NCI-H1048 (cell line): ENCODE measurements at regions not wholly inside any gene's neighbourhood (a gene's known extent, or its start where the extent isn't known, plus 50 kb on each side); places are given as distances from the start of the nearest gene placed in this dataset.

Experiments
- DNase-seq: peaks from one replicate; lab custom pipeline; 2025; lab: John Stamatoyannopoulos, UW

GRCh38 chr5:30846171-30846570 lies 347.3 kb upstream of the CDH6 start:
- no peak for DNase-seq

GRCh38 chr5:30845194-30845593 lies 348.3 kb upstream of the CDH6 start:
- no peak for DNase-seq

- no peak for DNase-seq
Observed at GRCh38 chr5:30843541-30843940, 349.9 kb upstream of the CDH6 start.

DNA sequence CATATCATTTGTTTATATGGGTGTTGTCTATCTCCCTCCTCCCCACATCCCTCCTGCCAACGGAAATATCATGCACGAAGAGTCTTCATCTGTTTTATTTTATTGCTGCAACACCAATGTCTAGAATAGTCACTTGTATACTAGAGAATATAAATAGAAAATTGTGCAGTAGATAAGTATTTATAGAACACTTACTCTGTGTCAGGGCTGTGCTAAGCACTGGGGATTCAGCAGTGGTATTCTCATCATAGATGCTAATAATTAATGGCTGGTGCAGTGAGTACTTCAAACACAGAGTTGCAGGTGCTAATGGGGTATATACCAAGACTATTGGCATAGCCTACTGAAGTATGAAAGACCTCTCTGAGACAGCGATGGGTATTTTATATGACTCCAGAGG lies 353.5 kb upstream of the CDH6 start:
- no peak for DNase-seq

GRCh38 chr5:30838936-30839496 lies 354.5 kb upstream of the CDH6 start:
- no peak for DNase-seq

DNA sequence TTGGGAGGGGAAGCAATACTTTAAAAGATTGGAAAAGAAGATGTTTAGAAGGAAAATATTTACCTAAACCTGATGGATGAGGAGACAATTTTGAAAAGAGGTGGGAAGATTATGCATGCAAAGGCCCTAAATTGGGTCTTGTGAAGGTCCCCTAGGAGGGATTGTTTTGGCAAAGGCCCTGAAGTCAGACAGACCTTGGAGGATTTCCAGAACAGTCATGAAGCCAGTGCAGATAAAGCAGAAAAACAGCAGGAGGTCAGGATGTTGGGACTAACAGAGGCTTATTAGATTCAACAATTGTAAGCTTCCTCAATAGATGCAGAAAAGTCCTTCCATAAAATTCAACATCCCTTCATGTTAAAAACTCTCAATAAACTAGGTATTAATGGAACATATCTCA lies 361.0 kb upstream of the CDH6 start:
- DNase-seq = no peak

DNA sequence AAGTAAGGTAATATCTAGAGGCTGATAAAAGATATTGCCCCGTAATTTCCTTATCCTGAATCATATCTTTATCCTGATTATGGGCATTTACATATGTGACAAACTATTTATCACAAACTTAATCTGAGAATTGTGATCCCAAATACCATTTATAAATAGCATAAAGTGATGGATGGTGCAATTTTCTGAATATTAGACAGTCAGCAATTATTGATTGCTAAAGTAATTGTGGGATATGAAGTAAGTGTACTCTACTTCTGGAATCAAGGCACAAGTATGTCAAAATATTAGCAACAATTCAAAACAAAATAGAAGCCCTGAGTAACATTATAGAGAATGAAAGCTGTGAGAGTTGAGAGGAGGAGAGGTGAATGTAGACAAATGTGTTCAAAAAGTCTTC lies 361.9 kb upstream of the CDH6 start:
- no peak for DNase-seq

- no peak for DNase-seq
Observed at GRCh38 chr5:30831123-30831522, 362.4 kb upstream of the CDH6 start.

- no peak for DNase-seq
Observed at GRCh38 chr5:30811298-30811697, 382.2 kb upstream of the CDH6 start.

DNA sequence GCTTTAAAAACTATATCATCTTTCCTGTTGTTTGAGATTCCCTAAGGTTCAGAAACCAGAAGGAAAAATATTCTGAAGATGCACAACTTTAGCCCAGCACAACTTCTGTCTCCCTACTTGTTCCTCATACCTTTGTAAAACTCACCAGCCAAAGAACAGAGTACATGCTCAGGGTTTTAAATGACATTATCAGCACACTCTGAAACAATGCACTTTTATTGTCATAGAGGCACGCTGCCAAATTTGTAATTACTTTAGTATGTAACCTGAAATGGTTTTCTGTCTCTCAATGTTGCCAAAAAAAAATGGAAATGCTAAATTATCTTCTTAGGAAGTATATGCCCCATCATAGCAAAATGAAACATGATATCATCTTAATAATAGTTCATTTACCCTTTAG lies 383.6 kb upstream of the CDH6 start:
- no peak for DNase-seq

- no peak for DNase-seq
Observed at GRCh38 chr5:30808996-30809395, 384.5 kb upstream of the CDH6 start.

DNA sequence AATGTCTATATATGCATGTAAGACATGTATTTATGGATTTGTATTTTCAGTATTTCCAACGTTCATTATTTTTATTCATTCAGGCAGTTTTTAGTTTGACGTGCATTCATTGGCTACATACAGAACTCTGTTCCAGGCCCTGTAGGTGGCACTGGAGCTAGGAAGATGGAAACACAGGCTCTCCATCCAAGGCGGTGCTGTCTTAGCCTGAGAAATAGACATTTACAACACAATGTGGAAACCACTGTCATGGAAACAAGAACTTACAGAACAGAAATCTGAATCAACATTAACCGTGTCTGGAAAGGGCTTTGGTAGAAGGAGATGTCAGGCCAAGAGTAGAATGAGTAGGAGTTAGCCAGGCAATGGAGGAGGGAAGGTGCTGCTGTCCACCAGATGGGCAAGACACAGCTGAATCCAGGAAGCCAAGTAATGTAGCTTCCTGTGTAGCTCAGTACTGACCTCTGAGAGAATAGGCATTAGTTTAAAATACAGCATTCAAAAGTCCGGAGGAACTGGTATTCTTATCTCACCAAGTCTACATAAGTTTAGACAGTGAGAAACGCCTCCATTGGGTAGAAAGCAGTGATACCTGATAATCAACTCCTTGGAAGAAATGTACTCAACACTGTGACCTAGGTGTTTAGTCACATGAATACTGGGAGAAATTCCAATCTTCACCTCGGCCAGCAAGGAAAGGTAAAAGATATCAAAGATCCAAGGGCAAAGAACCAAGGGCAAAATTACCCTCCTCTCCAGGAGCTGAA lies 388.6 kb upstream of the CDH6 start:
- no peak for DNase-seq

DNA sequence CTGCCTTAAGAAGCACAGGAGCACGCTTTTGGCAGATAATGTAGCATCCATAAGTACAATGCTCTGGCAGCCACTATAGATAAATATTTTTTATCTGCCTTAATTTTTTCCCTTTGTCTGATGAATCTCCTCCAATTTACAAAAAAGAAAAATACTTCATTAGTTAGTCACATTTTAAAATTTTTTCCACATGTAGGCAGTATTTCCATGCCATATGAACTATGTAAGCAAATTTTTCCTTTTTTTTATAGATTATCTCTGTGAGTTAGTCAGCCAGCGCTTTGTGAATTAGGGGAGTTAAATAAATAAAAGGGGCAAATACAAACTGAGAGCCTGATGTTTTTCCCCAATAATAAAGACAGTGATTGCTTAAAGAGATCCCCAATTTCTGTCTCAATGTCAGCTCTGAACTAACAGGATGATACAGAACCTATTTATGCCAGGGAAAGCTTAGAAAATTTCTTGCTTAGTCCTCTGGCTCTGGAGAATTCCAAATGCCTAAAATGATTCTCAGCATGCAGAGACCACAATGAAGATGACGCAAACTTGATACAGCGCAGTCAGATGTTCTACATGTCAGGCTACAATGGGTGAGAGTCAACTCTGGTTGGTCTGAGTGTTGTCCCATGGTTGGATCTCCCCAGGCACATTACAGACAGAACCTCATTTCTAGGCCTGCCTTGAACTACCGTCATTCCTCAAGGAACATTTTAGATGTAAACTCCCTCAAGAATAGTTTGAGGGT lies 390.4 kb upstream of the CDH6 start:
- no peak for DNase-seq

DNA sequence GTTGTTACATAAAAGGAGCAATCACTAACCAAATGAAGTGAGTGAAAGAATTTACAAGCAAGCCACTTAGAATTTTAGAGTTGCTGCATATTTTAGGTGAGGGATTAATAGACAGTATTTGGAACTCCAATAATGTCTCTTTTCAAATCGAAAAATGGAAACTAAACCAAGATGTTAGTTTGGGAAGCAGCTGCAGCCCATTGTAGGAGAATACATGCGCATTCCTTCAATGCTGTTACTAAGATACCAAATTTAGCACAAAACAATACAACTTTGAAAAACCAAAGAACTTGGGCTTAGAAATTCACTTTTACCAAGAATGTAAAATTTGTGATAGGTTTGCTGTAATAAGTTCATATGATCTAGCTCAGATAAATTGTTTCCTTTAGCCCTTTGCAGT lies 411.8 kb upstream of the CDH6 start:
- no peak for DNase-seq

- DNase-seq = no peak
Observed at GRCh38 chr5:30768056-30768690, 425.3 kb upstream of the CDH6 start.

- no peak for DNase-seq
Observed at GRCh38 chr5:30765706-30766105, 427.8 kb upstream of the CDH6 start.

DNA sequence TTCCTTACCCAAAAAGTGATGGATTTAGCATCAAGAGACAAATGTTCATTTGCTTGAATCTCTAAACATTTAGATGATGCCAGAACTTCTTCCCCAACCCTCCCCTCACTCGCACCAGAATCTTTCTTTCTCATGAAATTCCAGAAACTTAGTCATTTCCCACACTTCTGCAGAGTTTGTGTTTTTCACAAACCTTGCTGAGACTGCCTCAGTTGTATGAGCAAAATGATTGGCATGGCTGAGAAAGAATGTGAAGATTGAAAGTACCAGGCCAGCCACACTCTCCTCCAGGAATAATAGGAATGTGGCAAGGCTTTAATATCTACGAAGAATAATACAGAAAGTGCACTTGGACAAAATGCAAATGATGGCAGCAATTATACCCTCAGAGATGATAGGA lies 428.3 kb upstream of the CDH6 start:
- no peak for DNase-seq

- DNase-seq = no peak
Observed at GRCh38 chr5:30764704-30765103, 428.8 kb upstream of the CDH6 start.

GRCh38 chr5:30759731-30760130 lies 433.8 kb upstream of the CDH6 start:
- DNase-seq = no peak

GRCh38 chr5:30752015-30752414 lies 441.5 kb upstream of the CDH6 start:
- DNase-seq = no peak

- DNase-seq = no peak
Observed at GRCh38 chr5:30749971-30750370, 443.5 kb upstream of the CDH6 start.

DNA sequence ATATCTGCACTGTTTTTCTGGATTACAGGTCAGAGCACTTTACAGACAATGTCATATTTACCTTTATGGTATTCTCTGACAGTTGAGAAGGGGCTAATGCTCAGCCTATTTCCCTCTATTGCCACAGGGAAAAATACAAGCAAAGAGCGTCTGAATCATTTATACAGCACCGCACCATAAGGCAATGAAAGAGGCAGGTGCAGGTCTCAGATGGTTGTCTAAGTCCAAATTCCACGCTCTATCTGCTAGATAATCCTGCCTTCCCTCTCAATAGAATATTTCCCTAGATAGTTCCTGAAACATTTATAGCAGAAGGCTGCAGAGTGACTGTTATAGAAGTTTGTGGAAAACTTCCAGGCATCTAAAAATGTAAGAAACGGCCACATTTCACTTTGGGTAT lies 446.1 kb upstream of the CDH6 start:
- DNase-seq = no peak

DNA sequence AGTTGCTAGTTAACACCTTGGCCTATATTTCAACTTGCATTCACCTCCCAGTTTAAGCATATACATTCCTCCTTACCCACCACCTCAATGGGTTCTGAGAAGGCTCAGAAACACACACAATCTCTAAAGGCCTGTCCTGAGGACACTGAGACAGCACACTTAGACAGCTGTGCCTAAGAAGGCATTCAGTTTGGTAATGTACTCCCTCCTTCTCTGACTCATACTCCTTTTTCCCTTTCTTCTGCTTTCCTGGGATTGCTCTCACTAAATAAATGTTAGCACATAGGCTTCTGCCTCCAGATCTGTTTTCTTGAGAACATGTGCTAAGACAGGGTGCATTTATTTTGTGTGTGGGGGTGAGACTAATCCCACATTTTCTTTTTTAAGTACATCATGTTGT lies 456.8 kb upstream of the CDH6 start:
- DNase-seq = no peak
